HEK293T (cell line): ENCODE measurements at regions not wholly inside any gene's neighbourhood (a gene's known extent, or its start where the extent isn't known, plus 50 kb on each side); places are given as distances from the start of the nearest gene placed in this dataset.

Experiments used
- CTBP1 ChIP-seq: fragments of 450-650 bp; IDR thresholded peaks from 2 replicates; pipeline ENCODE4 v1.6.1; 2016; ENCODE audit warnings: borderline replicate concordance
- ELF4 ChIP-seq: fragments of 450-650 bp; IDR thresholded peaks from 2 replicates; pipeline ENCODE4 v1.6.1; 2017; ENCODE audit warnings: antibody characterized with exemption
- FOXA1 ChIP-seq: fragments of 450-650 bp; IDR thresholded peaks from 2 replicates; pipeline ENCODE4 v1.6.1; 2016; ENCODE audit warnings: mild to moderate bottlenecking
- FOXM1 ChIP-seq: fragments of 450-650 bp; IDR thresholded peaks from 2 replicates; pipeline ENCODE4 v1.6.1; 2017; ENCODE audit warnings: mild to moderate bottlenecking, borderline replicate concordance
- SP1 ChIP-seq: fragments of 450-650 bp; IDR thresholded peaks from 2 replicates; pipeline ENCODE4 v1.6.1; 2017
- TARDBP ChIP-seq: fragments of 450-650 bp; IDR thresholded peaks from 2 replicates; pipeline ENCODE4 v1.6.1; 2016
- ZNF384 ChIP-seq: fragments of 450-650 bp; IDR thresholded peaks from 2 replicates; pipeline ENCODE4 v1.6.1; 2016

- no peak for TF ChIP-seq FOXM1
- TF ChIP-seq TARDBP: no peak
- no peak for TF ChIP-seq SP1
- no peak for TF ChIP-seq CTBP1
- no peak for TF ChIP-seq ZNF384
- no peak for TF ChIP-seq FOXA1
- no peak for TF ChIP-seq ELF4
These were observed 537.2 kb downstream of the TFEC start for GRCh38 chr7:115493381-115493780.
